ENCODE measurements at regions not wholly inside any gene's neighbourhood (a gene's known extent, or its start where the extent isn't known, plus 50 kb on each side); places are given as distances from the start of the nearest gene placed in this dataset.

GRCh38 chr7:88395715-88396114, 89.0 kb upstream of the STEAP4 start:
- no peak overlapping the region for H2AFZ ChIP-seq
- no peak for TF ChIP-seq STAT1 (IDR thresholded peaks at IDR 0.05; ENCODE audit: unreplicated experiment)
- H3F3A ChIP-seq (replicated peaks; ENCODE audit: low read depth): no peaks in the 10 kb centered on the region
- no peaks in the 10 kb centered on the region for H3K27me3 ChIP-seq (ENCODE audit: insufficient read depth)
- no peak for DNase-seq (ENCODE audit: low spot score)
- Mint-ChIP-seq H3K27ac (no peak overlapping the region), H3K27me3 (ENCODE audit: insufficient read depth, low read depth, poor library complexity) (no peaks in the 10 kb centered on the region), H3K4me1 (peaks cover 3% of the 10 kb centered on the region; the same call in 2 of the 3 replicates), H3K36me3 (ENCODE audit: low read depth) (no peaks in the 10 kb centered on the region), H3K4me3 (no peak overlapping the region), H3K9me3 (no peaks in the 10 kb centered on the region)
- H3K4me3 ChIP-seq: no peak overlapping the region
- H3K79me2 ChIP-seq (replicated peaks; ENCODE audit: insufficient read depth): no peaks in the 10 kb centered on the region
- no peaks in the 10 kb centered on the region for H3K36me3 ChIP-seq (ENCODE audit: insufficient read depth)
- no peak overlapping the region for H3K4me2 ChIP-seq
- H4K20me1 ChIP-seq (replicated peaks; ENCODE audit: insufficient read depth): no peaks in the 10 kb centered on the region
- H3K9me2 ChIP-seq (ENCODE audit: insufficient read depth): no peaks in the 10 kb centered on the region
- no peak for ATAC-seq
- H3K27ac ChIP-seq (ENCODE audit: low read depth): no peak overlapping the region
- H3K4me1 ChIP-seq (ENCODE audit: insufficient read depth): no peaks in the 10 kb centered on the region

- Histone ChIP-seq H3K27me3 (ENCODE audit: insufficient read depth) (no peaks in the 10 kb centered on the region), H3K79me2 (replicated peaks; ENCODE audit: insufficient read depth) (no peaks in the 10 kb centered on the region), H3K27ac (ENCODE audit: low read depth) (no peak overlapping the region), H3K4me3 (no peak overlapping the region), H2AFZ (no peak overlapping the region), H3K4me2 (no peak overlapping the region), H3F3A (replicated peaks; ENCODE audit: low read depth) (no peaks in the 10 kb centered on the region), H3K4me1 (ENCODE audit: insufficient read depth) (no peaks in the 10 kb centered on the region), H3K9me2 (ENCODE audit: insufficient read depth) (no peaks in the 10 kb centered on the region), H3K36me3 (ENCODE audit: insufficient read depth) (no peaks in the 10 kb centered on the region), H4K20me1 (replicated peaks; ENCODE audit: insufficient read depth) (no peaks in the 10 kb centered on the region)
- no peak overlapping the region for H3K27ac Mint-ChIP-seq
- H3K9me3 Mint-ChIP-seq: no peaks in the 10 kb centered on the region
- no peaks in the 10 kb centered on the region for H3K27me3 Mint-ChIP-seq (ENCODE audit: insufficient read depth, low read depth, poor library complexity)
- DNase-seq (ENCODE audit: low spot score) (no peak), ATAC-seq (no peak)
- H3K4me3 Mint-ChIP-seq: no peak overlapping the region
- H3K4me1 Mint-ChIP-seq: peaks cover 8% of the 10 kb centered on the region
- H3K36me3 Mint-ChIP-seq (ENCODE audit: low read depth): no peaks in the 10 kb centered on the region
- TF ChIP-seq POLR2AphosphoS5 (IDR thresholded peaks at IDR 0.05; ENCODE audit: low read depth) (no peak), EZH2phosphoT487 (IDR thresholded peaks at IDR 0.05; ENCODE audit: unreplicated experiment) (no peak), ZNF331 (CRISPR knock-in tag; IDR thresholded peaks at IDR 0.05; ENCODE audit: low read depth) (no peak), REST (IDR thresholded peaks at IDR 0.05; ENCODE audit: unreplicated experiment) (no peak), ETS1 (IDR thresholded peaks at IDR 0.05) (no peak), JUNB (IDR thresholded peaks at IDR 0.05; ENCODE audit: unreplicated experiment) (no peak), STAT1 (IDR thresholded peaks at IDR 0.05; ENCODE audit: unreplicated experiment) (no peak), EZH2 (IDR thresholded peaks at IDR 0.05; ENCODE audit: low read depth, unreplicated experiment) (no peak), CTCF (conservative IDR thresholded peaks at IDR 0.05; ENCODE audit: low read depth in 2 of 2) (no peak), ZNF114 (CRISPR knock-in tag; IDR thresholded peaks at IDR 0.05) (no peak)
Observed at GRCh38 chr7:88391247-88391646, 84.6 kb upstream of the STEAP4 start.
